DND-41 (cell line): ENCODE measurements at regions not wholly inside any gene's neighbourhood (a gene's known extent, or its start where the extent isn't known, plus 50 kb on each side); places are given as distances from the start of the nearest gene placed in this dataset.

Experiments
- ATAC-seq: fragments of 200-7000 bp; cut with Tn5 transposase; 3 replicates; pipeline ENCODE4 v1.9.1; 2021; ENCODE audit warnings: low read depth; ENCODE audit not compliant: insufficient read depth
- DNase-seq: peaks from one replicate; pipeline ENCODE4 v3.0.0-alpha.2; 2020
- H2AFZ ChIP-seq: 2 replicates; pipeline ENCODE4 v1.6.0; 2012; ENCODE audit warnings: low read depth, low read length
- H3K27ac ChIP-seq: 2 replicates; pipeline ENCODE4 v1.5.1; 2012; ENCODE audit warnings: low read length, inconsistent platforms
- H3K27me3 ChIP-seq: fragments of 200-600 bp; sonication (generic); 2 replicates; pipeline ENCODE4 v1.6.0; 2012; ENCODE audit warnings: low read length, mild to moderate bottlenecking, inconsistent platforms; ENCODE audit not compliant: insufficient read depth, poor library complexity
- H3K36me3 ChIP-seq: 2 replicates; pipeline ENCODE4 v1.5.1; 2012; ENCODE audit warnings: low read length, inconsistent platforms; ENCODE audit not compliant: insufficient read depth
- H3K4me1 ChIP-seq: 2 replicates; pipeline ENCODE4 v1.5.1; 2012; ENCODE audit warnings: mild to moderate bottlenecking, low read length; ENCODE audit not compliant: insufficient read depth
- H3K4me2 ChIP-seq: 2 replicates; pipeline ENCODE4 v1.6.0; 2012; ENCODE audit warnings: mild to moderate bottlenecking, moderate library complexity, low read length, inconsistent platforms; ENCODE audit not compliant: insufficient read depth
- H3K4me3 ChIP-seq, 2 experiments: fragments of 200-600 bp in 1 of 2; shearing (Covaris generic) in 1 of 2; 2 replicates each; pipeline ENCODE4 v1.5.1; 2012 to 2016; ENCODE audit warnings: inconsistent platforms in 2 of 2, low read length in 2 of 2, mild to moderate bottlenecking in 2 of 2, low read depth in 1 of 2, moderate library complexity in 1 of 2
- H3K79me2 ChIP-seq: 2 replicates; pipeline ENCODE4 v1.6.0; 2012; ENCODE audit warnings: low read length, inconsistent platforms; ENCODE audit not compliant: insufficient read depth
- H3K9ac ChIP-seq: 2 replicates; pipeline ENCODE4 v1.6.0; 2012; ENCODE audit warnings: low read depth, mild to moderate bottlenecking, inconsistent platforms, low read length, moderate library complexity
- H3K9me3 ChIP-seq: 2 replicates; pipeline ENCODE4 v1.5.1; 2012; ENCODE audit warnings: low read length, moderate library complexity, mild to moderate bottlenecking, inconsistent platforms; ENCODE audit not compliant: insufficient read depth, severe bottlenecking
- H4K20me1 ChIP-seq: 2 replicates; pipeline ENCODE4 v1.6.0; 2012; ENCODE audit warnings: low read length; ENCODE audit not compliant: insufficient read depth
- EZH2 ChIP-seq: IDR thresholded peaks from 3 replicates; pipeline ENCODE4 v1.6.1; 2012; ENCODE audit warnings: borderline replicate concordance, low read depth, mild to moderate bottlenecking, moderate library complexity, low read length, inconsistent platforms; ENCODE audit not compliant: severe bottlenecking
- TF ChIP-seq, protein P1 (sequence below): IDR thresholded peaks from 2 replicates; pipeline ENCODE4 v1.5.1; 2012; ENCODE audit warnings: borderline replicate concordance, low read length, moderate library complexity, mild to moderate bottlenecking; ENCODE audit not compliant: poor library complexity, severe bottlenecking; ENCODE audit errors: extremely low read depth

DNA sequence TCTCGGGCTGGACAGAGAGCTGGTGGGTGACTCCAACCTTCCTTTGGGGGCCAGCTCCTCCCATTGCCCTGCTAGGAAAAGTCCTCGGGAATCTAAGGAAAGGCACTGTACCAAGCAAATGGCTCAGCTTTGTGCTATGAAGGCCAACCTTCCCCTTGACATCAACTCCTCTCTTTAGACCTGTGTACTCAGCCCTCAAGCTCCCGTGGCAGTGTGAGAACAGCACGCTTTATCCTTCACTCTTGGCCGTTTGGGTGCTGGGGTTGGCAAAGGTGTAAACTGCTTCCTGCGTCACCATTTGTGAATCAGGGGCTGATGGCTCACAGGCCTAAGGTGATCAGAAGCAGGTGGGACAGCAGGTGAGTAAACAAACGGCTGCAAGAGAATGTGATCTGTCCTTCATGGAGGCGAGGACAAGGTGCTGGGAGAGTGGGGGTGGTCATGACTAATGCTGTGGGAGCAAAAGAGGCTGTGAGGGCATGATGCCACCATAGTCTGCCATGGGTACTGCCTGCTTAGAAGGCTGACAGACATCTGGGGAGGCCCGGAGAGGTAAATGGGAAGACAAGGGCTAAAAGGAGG, 165.2 kb upstream of the TPM1 start:
- Histone ChIP-seq H3K9me3 (no peaks in the 10 kb centered on the region), H3K4me3 (no peak overlapping the region), H3K79me2 (no peaks in the 10 kb centered on the region), H3K4me2 (no peak overlapping the region), H3K27ac (no peak overlapping the region), H3K4me1 (no peaks in the 10 kb centered on the region), H3K27me3 (peaks cover 3% of the 10 kb centered on the region), H2AFZ (no peak overlapping the region), H3K9ac (no peak overlapping the region), H3K36me3 (no peaks in the 10 kb centered on the region), H4K20me1 (no peaks in the 10 kb centered on the region)
- ATAC-seq (no peak), DNase-seq (no peak)
- TF ChIP-seq EZH2 = no peak
- TF ChIP-seq, protein P1, sequence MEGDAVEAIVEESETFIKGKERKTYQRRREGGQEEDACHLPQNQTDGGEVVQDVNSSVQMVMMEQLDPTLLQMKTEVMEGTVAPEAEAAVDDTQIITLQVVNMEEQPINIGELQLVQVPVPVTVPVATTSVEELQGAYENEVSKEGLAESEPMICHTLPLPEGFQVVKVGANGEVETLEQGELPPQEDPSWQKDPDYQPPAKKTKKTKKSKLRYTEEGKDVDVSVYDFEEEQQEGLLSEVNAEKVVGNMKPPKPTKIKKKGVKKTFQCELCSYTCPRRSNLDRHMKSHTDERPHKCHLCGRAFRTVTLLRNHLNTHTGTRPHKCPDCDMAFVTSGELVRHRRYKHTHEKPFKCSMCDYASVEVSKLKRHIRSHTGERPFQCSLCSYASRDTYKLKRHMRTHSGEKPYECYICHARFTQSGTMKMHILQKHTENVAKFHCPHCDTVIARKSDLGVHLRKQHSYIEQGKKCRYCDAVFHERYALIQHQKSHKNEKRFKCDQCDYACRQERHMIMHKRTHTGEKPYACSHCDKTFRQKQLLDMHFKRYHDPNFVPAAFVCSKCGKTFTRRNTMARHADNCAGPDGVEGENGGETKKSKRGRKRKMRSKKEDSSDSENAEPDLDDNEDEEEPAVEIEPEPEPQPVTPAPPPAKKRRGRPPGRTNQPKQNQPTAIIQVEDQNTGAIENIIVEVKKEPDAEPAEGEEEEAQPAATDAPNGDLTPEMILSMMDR = no peak

DNA sequence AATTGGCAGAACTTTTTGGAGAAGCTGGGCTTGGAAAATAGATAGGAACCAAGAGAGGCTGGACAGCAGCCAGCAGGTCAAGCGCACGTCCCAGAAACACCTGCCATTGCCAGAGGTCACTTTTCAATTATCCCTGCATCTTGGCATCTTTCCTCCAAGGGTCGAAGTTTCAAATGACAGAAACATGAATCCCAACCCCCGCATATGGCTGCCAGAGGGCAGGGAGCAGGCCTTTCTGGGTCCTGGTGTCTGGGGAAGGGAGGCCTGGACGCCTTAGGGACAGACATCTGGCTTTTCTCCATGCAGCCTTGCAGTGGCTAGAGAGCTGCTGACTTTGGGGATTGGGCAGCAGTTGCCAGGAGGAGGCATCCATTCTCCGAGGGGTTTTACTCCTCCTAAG, 164.5 kb upstream of the TPM1 start:
- Histone ChIP-seq H3K27ac (no peak overlapping the region), H2AFZ (no peak overlapping the region), H3K4me2 (no peak overlapping the region), H3K9me3 (no peaks in the 10 kb centered on the region), H4K20me1 (no peaks in the 10 kb centered on the region), H3K9ac (no peak overlapping the region), H3K4me1 (no peaks in the 10 kb centered on the region), H3K4me3 (no peak overlapping the region), H3K79me2 (no peaks in the 10 kb centered on the region), H3K36me3 (no peaks in the 10 kb centered on the region), H3K27me3 (peaks cover 3% of the 10 kb centered on the region)
- TF ChIP-seq, protein P1 = no peak
- no peak for TF ChIP-seq EZH2
- DNase-seq (no peak), ATAC-seq (no peak)

DNA sequence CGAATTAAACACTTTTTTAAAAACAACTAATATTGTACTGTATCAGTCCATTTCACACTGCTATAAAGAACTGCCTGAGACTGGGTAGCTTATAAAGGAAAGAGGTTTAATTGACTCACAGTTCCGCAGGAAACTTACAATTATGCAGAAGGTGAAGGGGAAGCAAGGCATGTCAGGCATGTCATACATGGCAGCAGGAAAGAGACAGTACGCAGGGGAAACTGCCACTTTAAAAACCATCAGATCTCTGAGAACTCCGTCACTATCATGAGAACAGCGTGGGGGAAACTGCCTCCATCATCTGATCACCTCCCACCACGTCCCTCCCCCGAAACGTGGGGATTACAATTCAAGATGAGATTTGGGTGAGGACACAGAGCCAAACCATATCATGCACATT, 162.8 kb upstream of the TPM1 start:
- TF ChIP-seq, protein P1 = no peak
- TF ChIP-seq EZH2 = no peak
- Histone ChIP-seq H3K36me3 (no peaks in the 10 kb centered on the region), H3K27me3 (peaks cover 9% of the 10 kb centered on the region), H3K4me3 (no peak overlapping the region), H3K9ac (no peak overlapping the region), H3K4me2 (no peak overlapping the region), H3K4me1 (no peaks in the 10 kb centered on the region), H2AFZ (no peak overlapping the region), H3K27ac (no peak overlapping the region), H3K9me3 (no peaks in the 10 kb centered on the region), H3K79me2 (no peaks in the 10 kb centered on the region), H4K20me1 (no peaks in the 10 kb centered on the region)
- DNase-seq = no peak
- no peak for ATAC-seq

DNA sequence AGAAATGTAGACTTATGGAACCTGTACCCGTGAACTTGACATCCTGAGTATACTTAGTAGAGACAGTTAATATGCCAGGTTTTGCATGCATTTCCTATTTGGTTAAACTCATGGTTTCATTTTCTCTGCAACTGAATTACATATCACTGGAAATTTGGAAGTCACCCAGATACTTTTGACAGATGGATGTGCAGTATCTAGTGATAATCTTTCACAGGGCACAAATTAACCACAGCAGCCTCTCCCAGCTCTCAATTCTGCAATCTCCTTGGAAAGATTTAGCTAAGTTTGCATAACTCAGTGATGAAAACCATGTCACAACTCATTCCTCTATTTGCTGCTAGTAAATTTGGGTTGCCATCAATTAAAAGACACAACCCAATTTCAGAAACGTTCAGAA, 162.3 kb upstream of the TPM1 start:
- DNase-seq = no peak
- Histone ChIP-seq H2AFZ (no peak overlapping the region), H3K4me3 (no peak overlapping the region), H3K36me3 (no peaks in the 10 kb centered on the region), H4K20me1 (no peaks in the 10 kb centered on the region), H3K4me1 (no peaks in the 10 kb centered on the region), H3K4me2 (no peak overlapping the region), H3K27me3 (peaks cover 9% of the 10 kb centered on the region), H3K27ac (no peak overlapping the region), H3K79me2 (no peaks in the 10 kb centered on the region), H3K9ac (no peak overlapping the region), H3K9me3 (no peaks in the 10 kb centered on the region)
- no peak for ATAC-seq
- no peak for TF ChIP-seq EZH2
